ENCODE measurements at regions not wholly inside any gene's neighbourhood (a gene's known extent, or its start where the extent isn't known, plus 50 kb on each side); places are given as distances from the start of the nearest gene placed in this dataset.

DNA sequence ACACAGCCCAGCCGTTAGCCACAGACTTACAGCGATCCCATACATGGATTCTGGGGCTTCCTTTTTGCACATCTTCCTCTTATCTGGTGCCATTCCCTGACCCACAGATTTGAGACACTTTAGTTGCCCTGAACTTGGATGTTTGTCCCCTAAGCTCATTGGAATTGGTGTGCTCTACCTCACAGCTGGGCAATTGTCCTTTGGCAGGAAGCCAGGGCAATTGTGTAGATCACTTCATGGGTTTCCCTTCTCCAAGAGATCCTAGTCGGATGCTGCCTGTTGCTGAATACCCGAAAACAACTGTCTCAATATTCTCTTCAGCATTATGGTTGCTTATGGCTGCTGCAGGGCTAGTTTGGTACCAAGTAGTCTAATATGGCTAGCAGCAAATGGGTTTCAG lies 470.7 kb upstream of the MKI67 start:
- TF ChIP-seq POLR2AphosphoS5 (IDR thresholded peaks at IDR 0.05; ENCODE audit: low read depth, low read length) (no peak), POLR2A (IDR thresholded peaks at IDR 0.05; ENCODE audit: low read depth, low read length) (no peak), TAF1 (IDR thresholded peaks at IDR 0.05; ENCODE audit: low read depth, low read length) (no peak), PAX5 (IDR thresholded peaks at IDR 0.05; ENCODE audit: insufficient read depth, low read length, severe bottlenecking) (no peak), SPI1 (IDR thresholded peaks at IDR 0.05; ENCODE audit: low read depth, low read length) (no peak)

Measured in GM12891 (cell line).